Bronchial epithelial cell (primary cell): ENCODE measurements at regions not wholly inside any gene's neighbourhood (a gene's known extent, or its start where the extent isn't known, plus 50 kb on each side); places are given as distances from the start of the nearest gene placed in this dataset.
A peak's percentile ranks its signal among the peaks of the same experiment; 100 is the strongest.

Experiments
- DNase-seq: peaks from one replicate; pipeline ENCODE4 v3.0.0-alpha.2; 2010; ENCODE audit warnings: low read depth
- FAIRE-seq: peaks from 2 replicates; lab custom pipeline; 2011; peaks lifted over from hg19 to GRCh38; lab: Jason Lieb, UNC
- H3K27me3 ChIP-seq: 2 replicates; pipeline ENCODE4 v1.5.1; 2011; ENCODE audit warnings: low read length; ENCODE audit not compliant: control insufficient read depth, insufficient read depth
- H3K36me3 ChIP-seq: 2 replicates; pipeline ENCODE4 v1.5.1; 2011; ENCODE audit warnings: low read length; ENCODE audit not compliant: control insufficient read depth, insufficient read depth
- H3K4me3 ChIP-seq: 2 replicates; pipeline ENCODE4 v1.5.1; 2011; ENCODE audit warnings: mild to moderate bottlenecking, low read depth, low read length, control low read depth
- CTCF ChIP-seq: IDR thresholded peaks from 2 replicates; pipeline ENCODE4 v1.5.1; 2011; ENCODE audit warnings: mild to moderate bottlenecking, moderate library complexity, low read length, control low read depth, inconsistent platforms; ENCODE audit not compliant: insufficient read depth, severe bottlenecking

GRCh38 chr4:122300776-122301175 is 78.0 kb upstream of the ADAD1 start:
- DNase-seq (no peak), FAIRE-seq (no peak)
- H3K36me3 ChIP-seq, result no peaks in the 10 kb centered on the region
- no peak for TF ChIP-seq CTCF
- H3K27me3 ChIP-seq, result no peaks in the 10 kb centered on the region
- no peak overlapping the region for H3K4me3 ChIP-seq

GRCh38 chr4:122305853-122306252 is 73.0 kb upstream of the ADAD1 start:
- H3K36me3 ChIP-seq, result peaks cover 3% of the 10 kb centered on the region
- H3K4me3 ChIP-seq, result no peak overlapping the region
- no peak for FAIRE-seq
- DNase-seq, result no peak
- H3K27me3 ChIP-seq, result no peaks in the 10 kb centered on the region
- TF ChIP-seq CTCF, result no peak

GRCh38 chr4:122309988-122310626 is 68.7 kb upstream of the ADAD1 start:
- Histone ChIP-seq H3K27me3 (no peaks in the 10 kb centered on the region), H3K4me3 (no peak overlapping the region), H3K36me3 (peaks cover 3% of the 10 kb centered on the region)
- no peak for TF ChIP-seq CTCF
- peak; percentile 10 for DNase-seq
- FAIRE-seq, result no peak

GRCh38 chr4:122313006-122313646 is 65.7 kb upstream of the ADAD1 start:
- Histone ChIP-seq H3K36me3 (peaks cover 3% of the 10 kb centered on the region), H3K4me3 (no peak overlapping the region), H3K27me3 (no peaks in the 10 kb centered on the region)
- TF ChIP-seq CTCF, result no peak
- DNase-seq (peak; percentile 7), FAIRE-seq (no peak)

GRCh38 chr4:122326908-122327307 is 51.9 kb upstream of the ADAD1 start:
- no peak for DNase-seq
- Histone ChIP-seq H3K4me3 (no peak overlapping the region), H3K27me3 (no peaks in the 10 kb centered on the region), H3K36me3 (no peaks in the 10 kb centered on the region)
- no peak for FAIRE-seq
- TF ChIP-seq CTCF, result no peak
